ENCODE measurements at regions not wholly inside any gene's neighbourhood (a gene's known extent, or its start where the extent isn't known, plus 50 kb on each side); places are given as distances from the start of the nearest gene placed in this dataset.

DNA sequence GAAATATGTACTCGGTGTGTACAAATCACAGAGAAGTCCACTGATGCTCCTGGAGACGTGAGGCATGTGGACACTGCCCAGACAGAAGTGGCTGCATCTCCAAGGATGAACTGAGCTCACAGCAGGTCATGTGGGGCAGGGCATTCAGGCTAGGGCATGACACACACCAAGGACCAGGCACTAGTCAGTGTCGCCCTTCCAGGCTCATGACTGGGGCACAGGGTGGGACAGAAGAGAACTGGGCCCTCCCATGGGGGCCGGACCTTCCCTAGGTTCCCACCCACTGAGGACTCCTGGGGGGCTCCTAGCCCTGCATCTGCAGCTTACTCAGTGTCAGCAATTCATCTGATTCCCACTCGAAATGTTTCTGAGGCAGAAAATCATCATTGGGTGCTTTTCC lies 256.8 kb upstream of the IRX4 start:
- no peaks in the 10 kb centered on the region for H3K27me3 Mint-ChIP-seq (ENCODE audit: low read depth)
- ChIA-PET CTCF (no interaction called here), POLR2A (no interaction called here)
- H3K36me3 Mint-ChIP-seq (ENCODE audit: low read depth), result no peaks in the 10 kb centered on the region
- no peak overlapping the region for H3K27ac Mint-ChIP-seq
- ATAC-seq, result no peak
- no peak for DNase-seq
- no peak overlapping the region for H3K4me3 Mint-ChIP-seq
- H3K4me1 Mint-ChIP-seq (ENCODE audit: low read depth), result no peaks in the 10 kb centered on the region
- H3K9me3 Mint-ChIP-seq (ENCODE audit: insufficient read depth), result no peaks in the 10 kb centered on the region

DNA sequence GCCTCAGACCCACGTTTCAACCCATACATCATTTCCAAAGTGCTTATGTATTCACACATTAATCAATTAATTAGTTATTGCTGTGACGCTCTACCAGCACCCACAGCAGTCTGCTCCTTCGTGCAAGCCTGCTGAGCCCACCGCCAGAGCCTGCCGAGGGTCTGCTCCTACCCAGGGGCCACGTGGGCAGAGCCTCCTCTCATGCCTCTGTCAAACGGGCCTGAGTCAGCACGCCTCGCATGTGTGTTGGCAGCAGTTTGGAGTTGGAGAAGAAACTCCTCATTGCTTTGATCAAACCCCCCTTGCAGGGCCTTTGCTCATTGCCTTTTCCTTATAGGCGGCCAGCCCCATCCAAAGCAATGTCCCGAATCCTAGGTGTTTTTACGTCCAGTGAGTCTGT lies 256.2 kb upstream of the IRX4 start:
- Mint-ChIP-seq H3K27me3 (ENCODE audit: low read depth) (no peaks in the 10 kb centered on the region), H3K9me3 (ENCODE audit: insufficient read depth) (no peaks in the 10 kb centered on the region), H3K4me3 (no peak overlapping the region), H3K4me1 (ENCODE audit: low read depth) (no peaks in the 10 kb centered on the region), H3K27ac (no peak overlapping the region), H3K36me3 (ENCODE audit: low read depth) (no peaks in the 10 kb centered on the region)
- CTCF ChIA-PET, result no interaction called here
- ATAC-seq, result no peak
- DNase-seq, result no peak
- POLR2A ChIA-PET, result no interaction called here

DNA sequence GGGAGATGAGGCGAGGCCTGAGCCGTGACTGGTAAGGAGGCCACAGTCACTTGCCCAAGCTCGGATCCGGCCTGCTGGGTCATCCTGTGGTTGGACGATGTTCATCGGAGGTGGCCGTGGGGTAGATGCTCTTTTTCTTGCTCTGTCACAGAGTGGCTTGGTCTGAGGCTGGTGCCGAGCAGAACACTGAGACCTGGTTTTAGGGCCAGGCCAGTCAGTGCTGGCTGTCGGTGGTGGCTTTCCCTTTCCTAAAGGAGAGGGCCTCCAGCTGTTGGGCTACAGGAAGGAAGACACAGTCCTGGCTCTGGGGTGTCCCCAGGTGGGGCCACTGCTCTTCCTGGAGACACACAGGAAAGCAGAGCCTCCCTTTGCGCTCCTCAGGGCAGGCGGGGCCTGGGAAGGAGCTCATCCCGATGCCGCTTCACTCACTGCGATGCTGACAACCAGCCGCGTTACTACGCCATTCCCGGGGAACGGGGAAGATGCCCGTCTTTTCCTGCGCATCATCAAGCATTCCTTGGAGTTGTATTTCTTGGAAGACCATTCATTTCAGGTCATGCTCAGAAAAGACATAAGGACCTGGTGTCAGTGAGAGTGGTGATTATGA lies 254.8 kb upstream of the IRX4 start:
- no peak for DNase-seq
- H3K27ac Mint-ChIP-seq, result no peak overlapping the region
- no peak overlapping the region for H3K4me3 Mint-ChIP-seq
- POLR2A ChIA-PET, result no interaction called here
- no peak for ATAC-seq
- CTCF ChIA-PET, result no interaction called here
- H3K27me3 Mint-ChIP-seq (ENCODE audit: low read depth), result no peaks in the 10 kb centered on the region
- H3K9me3 Mint-ChIP-seq (ENCODE audit: insufficient read depth), result no peaks in the 10 kb centered on the region
- no peaks in the 10 kb centered on the region for H3K36me3 Mint-ChIP-seq (ENCODE audit: low read depth)
- no peaks in the 10 kb centered on the region for H3K4me1 Mint-ChIP-seq (ENCODE audit: low read depth)

DNA sequence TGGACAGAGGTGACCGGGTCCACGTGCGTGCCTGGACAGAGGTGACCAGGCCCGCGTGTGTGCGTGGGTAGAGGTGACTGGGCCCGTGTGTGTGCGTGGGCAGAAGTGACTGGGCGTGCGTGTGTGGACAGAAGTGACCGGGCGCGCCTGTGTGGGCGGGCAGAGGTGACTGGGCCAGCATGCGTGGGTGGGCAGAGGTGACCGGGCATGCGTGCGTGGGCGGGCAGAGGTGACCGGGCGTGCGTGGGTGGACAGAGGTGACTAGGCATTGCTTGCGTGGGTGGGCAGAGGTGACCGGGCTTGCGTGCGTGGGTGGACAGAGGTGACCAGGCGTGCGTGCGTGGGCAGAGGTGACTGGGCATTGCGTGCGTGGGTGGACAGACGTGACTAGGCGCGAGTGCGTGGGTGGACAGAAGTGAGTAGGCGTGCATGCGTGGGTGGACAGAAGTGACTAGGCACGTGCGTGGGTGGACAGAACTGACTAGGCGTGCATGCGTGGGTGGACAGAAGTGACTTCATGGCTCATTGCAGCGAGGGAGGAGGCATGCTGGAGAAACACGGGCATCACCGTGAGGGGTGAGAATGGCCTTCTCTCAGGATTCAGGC lies 254.1 kb upstream of the IRX4 start:
- Mint-ChIP-seq H3K27me3 (ENCODE audit: low read depth) (no peaks in the 10 kb centered on the region), H3K4me1 (ENCODE audit: low read depth) (no peaks in the 10 kb centered on the region), H3K9me3 (ENCODE audit: insufficient read depth) (no peaks in the 10 kb centered on the region), H3K4me3 (no peak overlapping the region), H3K36me3 (ENCODE audit: low read depth) (no peaks in the 10 kb centered on the region), H3K27ac (no peak overlapping the region)
- ATAC-seq (no peak), DNase-seq (no peak)
- ChIA-PET CTCF (no interaction called here), POLR2A (no interaction called here)

DNA sequence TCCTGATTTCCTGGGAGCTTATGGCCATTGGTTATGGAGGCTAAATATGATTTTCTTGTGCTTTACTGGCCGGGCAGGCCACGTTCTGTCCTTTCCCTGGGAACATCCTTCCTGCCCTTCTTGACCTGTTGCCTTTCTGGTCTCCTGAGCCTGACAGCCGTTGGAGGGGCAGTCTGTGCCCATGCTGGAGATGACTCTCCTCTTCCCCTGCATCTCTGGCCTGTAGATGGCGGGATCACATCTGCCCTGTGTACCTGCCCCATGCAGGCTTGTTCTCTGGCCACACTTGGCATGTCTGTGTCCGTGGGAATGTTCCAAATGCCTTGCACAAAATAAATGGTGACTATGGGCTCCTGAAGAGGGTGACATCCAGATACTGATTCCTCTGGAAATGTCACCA lies 253.1 kb upstream of the IRX4 start:
- no peak for DNase-seq
- ATAC-seq, result no peak
- Mint-ChIP-seq H3K9me3 (ENCODE audit: insufficient read depth) (no peaks in the 10 kb centered on the region), H3K4me1 (ENCODE audit: low read depth) (no peaks in the 10 kb centered on the region), H3K27ac (no peak overlapping the region), H3K27me3 (ENCODE audit: low read depth) (no peaks in the 10 kb centered on the region), H3K4me3 (no peak overlapping the region), H3K36me3 (ENCODE audit: low read depth) (no peaks in the 10 kb centered on the region)
- POLR2A ChIA-PET, result no interaction called here
- CTCF ChIA-PET, result no interaction called here

DNA sequence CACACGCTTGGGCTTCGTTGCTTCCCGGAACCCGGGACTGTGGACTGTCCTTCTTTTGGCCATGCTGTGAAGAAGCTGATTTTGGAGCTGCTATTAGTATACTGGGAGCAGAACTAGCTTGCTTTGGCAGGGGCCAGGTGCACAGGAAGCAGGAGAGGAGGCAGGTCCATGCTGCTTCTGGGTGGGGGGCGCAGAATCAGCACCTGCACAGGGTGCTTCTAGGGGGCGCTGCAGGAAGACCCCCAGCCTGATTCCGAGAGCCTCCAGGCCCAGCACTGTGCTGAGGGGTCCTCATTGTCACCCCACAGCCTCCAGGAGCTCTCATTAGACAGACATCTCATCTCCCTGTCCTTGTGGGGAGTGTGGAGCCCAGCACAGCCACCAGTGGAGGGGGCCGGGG lies 252.6 kb upstream of the IRX4 start:
- CTCF ChIA-PET, result no interaction called here

DNA sequence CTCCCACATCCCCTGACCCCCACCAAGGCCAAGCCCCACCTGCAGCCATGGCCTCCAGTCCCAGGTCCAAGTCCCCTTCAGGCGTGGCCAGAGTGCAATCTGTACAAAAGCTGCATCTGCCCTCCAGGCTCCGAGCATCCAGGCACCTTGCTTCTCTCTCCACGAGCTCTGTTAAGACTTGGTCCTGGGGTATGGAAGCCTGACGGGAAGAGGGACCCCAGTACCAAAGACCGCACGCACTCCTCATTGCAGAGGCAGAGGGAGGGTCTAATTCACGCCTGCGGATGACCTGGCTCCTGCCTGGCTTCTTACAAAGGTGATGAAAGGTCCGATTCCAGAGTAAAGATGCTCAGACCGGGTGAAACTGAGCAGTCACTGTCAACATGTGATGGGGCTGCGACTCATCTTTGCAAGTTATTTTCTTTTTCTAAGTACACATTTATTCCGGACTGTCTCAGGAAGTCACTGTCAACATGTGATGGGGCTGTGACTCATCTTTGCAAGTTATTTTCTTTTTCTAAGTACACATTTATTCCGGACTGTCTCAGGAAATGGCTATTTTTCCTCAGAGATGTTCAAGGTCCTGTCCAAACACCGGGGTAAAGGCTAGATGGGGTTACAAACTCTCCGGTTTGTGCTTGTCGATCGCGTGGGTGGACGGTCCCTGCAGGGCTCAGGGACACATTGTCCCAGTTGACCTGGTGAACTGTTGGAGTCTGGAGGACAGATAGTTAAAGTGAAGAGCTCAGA lies 252.0 kb upstream of the IRX4 start:
- no peak overlapping the region for H3K27ac Mint-ChIP-seq
- no peak overlapping the region for H3K4me3 Mint-ChIP-seq
- H3K4me1 Mint-ChIP-seq (ENCODE audit: low read depth), result no peaks in the 10 kb centered on the region
- no peaks in the 10 kb centered on the region for H3K9me3 Mint-ChIP-seq (ENCODE audit: insufficient read depth)
- no peaks in the 10 kb centered on the region for H3K36me3 Mint-ChIP-seq (ENCODE audit: low read depth)
- no peak for DNase-seq
- no peak for ATAC-seq
- POLR2A ChIA-PET, result no interaction called here
- H3K27me3 Mint-ChIP-seq (ENCODE audit: low read depth), result no peaks in the 10 kb centered on the region
- CTCF ChIA-PET, result no interaction called here

More for the DNA sequence above, 252.6 kb upstream of the IRX4 start:
- POLR2A ChIA-PET, result no interaction called here
- DNase-seq, result no peak
- no peak for ATAC-seq
- Mint-ChIP-seq H3K27me3 (ENCODE audit: low read depth) (no peaks in the 10 kb centered on the region), H3K4me3 (no peak overlapping the region), H3K9me3 (ENCODE audit: insufficient read depth) (no peaks in the 10 kb centered on the region), H3K36me3 (ENCODE audit: low read depth) (no peaks in the 10 kb centered on the region), H3K4me1 (ENCODE audit: low read depth) (no peaks in the 10 kb centered on the region), H3K27ac (no peak overlapping the region)

DNA sequence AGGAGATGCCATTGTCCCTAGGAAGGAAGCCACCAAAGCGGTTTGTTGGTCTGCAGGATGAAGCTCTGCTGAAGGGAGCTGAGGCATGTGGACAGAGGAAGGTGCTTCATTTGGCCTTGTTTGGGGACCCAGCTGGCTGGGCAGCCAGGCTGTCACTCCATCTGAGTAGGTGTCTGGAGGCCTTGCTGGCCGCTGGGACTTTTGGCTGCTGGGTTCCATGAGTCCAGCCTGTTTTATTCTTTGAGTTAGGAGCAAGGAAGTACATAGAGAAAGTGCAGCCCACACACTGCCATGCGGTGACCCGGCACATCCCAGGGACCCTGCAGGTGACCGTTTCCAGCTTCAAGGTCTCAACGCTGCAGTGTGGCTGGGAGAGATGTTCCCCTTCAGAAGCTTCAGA lies 251.2 kb upstream of the IRX4 start:
- H3K27me3 Mint-ChIP-seq (ENCODE audit: low read depth), result no peaks in the 10 kb centered on the region
- POLR2A ChIA-PET, result no interaction called here
- CTCF ChIA-PET, result no interaction called here
- no peak for ATAC-seq
- H3K9me3 Mint-ChIP-seq (ENCODE audit: insufficient read depth), result no peaks in the 10 kb centered on the region
- H3K4me1 Mint-ChIP-seq (ENCODE audit: low read depth), result no peaks in the 10 kb centered on the region
- no peaks in the 10 kb centered on the region for H3K36me3 Mint-ChIP-seq (ENCODE audit: low read depth)
- H3K4me3 Mint-ChIP-seq, result no peak overlapping the region
- DNase-seq, result no peak
- no peak overlapping the region for H3K27ac Mint-ChIP-seq

DNA sequence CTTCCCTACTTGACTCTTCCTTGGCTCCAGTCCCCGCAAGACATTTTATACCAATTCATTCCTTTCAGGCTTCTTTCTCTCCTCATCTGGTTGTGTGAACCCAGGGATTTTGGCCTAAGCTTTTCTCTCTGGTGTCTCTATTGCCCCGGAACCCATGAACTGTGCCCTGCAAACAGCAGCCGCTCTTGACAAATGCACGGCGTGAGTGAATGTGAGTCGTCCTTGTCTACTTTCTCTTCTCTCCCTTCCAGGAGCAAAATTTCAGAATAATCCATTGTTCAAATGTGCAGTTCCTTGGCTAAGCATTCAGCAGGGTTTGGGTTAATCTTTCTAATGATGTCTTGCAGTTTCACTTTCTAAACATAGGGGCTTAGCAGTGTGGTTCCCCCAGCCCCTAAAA lies 250.4 kb upstream of the IRX4 start:
- H3K36me3 Mint-ChIP-seq (ENCODE audit: low read depth), result no peaks in the 10 kb centered on the region
- no peaks in the 10 kb centered on the region for H3K4me1 Mint-ChIP-seq (ENCODE audit: low read depth)
- ATAC-seq, result no peak
- no peak overlapping the region for H3K27ac Mint-ChIP-seq
- no peaks in the 10 kb centered on the region for H3K9me3 Mint-ChIP-seq (ENCODE audit: insufficient read depth)
- no peaks in the 10 kb centered on the region for H3K27me3 Mint-ChIP-seq (ENCODE audit: low read depth)
- ChIA-PET POLR2A (no interaction called here), CTCF (no interaction called here)
- H3K4me3 Mint-ChIP-seq, result no peak overlapping the region
- DNase-seq, result no peak

DNA sequence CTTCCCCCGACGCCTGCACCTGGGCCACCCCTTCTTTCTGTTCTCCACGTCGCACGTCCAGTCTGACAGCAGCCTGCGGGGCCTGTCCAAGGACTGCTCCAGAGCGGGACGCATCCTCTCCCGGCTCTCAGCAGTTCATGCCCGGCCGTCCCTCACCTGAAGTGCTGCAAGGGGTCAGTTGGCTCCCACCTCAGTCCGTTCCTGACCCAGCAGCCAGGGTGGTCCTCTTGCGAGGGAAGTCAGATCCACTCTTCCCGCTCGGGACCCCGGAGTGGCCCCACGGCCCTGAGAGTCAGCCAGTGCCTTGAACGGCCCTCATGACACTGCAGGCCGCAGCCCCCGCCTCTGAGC lies 249.7 kb upstream of the IRX4 start:
- H3K27ac Mint-ChIP-seq, result no peak overlapping the region
- no peaks in the 10 kb centered on the region for H3K27me3 Mint-ChIP-seq (ENCODE audit: low read depth)
- H3K36me3 Mint-ChIP-seq (ENCODE audit: low read depth), result no peaks in the 10 kb centered on the region
- DNase-seq (no peak), ATAC-seq (no peak)
- H3K9me3 Mint-ChIP-seq (ENCODE audit: insufficient read depth), result no peaks in the 10 kb centered on the region
- H3K4me3 Mint-ChIP-seq, result no peak overlapping the region
- ChIA-PET POLR2A (no interaction called here), CTCF (no interaction called here)
- no peaks in the 10 kb centered on the region for H3K4me1 Mint-ChIP-seq (ENCODE audit: low read depth)

DNA sequence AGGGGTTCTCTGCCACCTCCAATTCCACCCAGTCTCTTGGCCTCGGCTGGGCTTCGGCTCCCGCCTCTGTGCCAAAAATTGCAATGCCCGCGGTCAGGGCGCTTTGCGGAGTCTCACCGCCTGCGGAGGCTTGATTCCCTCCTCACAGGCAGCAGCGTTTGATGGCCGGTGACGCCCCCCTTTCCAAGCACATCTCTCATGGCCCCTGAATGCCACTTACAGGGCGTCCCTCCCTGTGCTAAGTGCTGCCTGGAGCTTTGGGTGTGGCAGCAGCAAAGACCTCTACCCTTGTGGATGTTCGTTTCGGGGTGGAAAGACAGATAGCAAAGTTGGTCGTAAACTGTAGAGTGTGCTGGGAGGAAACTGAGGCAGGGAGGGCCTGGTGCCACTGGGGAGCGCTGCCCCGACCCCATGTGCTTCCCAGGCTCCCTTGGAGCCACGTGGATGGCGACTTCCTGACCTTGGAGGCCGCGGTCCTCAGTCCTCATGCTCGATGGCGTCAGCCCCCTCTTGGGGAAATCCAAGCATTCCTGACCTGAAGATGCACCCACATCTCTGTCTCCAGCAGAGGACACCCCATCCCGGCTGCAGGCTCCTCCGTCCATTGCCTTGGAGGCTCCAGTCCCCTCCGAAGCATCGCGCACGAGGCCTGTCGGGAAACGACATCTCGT lies 249.2 kb upstream of the IRX4 start:
- no peak overlapping the region for H3K27ac Mint-ChIP-seq
- no peaks in the 10 kb centered on the region for H3K36me3 Mint-ChIP-seq (ENCODE audit: low read depth)
- no peak overlapping the region for H3K4me3 Mint-ChIP-seq
- ChIA-PET POLR2A (no interaction called here), CTCF (no interaction called here)
- H3K4me1 Mint-ChIP-seq (ENCODE audit: low read depth), result no peaks in the 10 kb centered on the region
- H3K9me3 Mint-ChIP-seq (ENCODE audit: insufficient read depth), result no peaks in the 10 kb centered on the region
- H3K27me3 Mint-ChIP-seq (ENCODE audit: low read depth), result no peaks in the 10 kb centered on the region
- no peak for DNase-seq
- no peak for ATAC-seq

DNA sequence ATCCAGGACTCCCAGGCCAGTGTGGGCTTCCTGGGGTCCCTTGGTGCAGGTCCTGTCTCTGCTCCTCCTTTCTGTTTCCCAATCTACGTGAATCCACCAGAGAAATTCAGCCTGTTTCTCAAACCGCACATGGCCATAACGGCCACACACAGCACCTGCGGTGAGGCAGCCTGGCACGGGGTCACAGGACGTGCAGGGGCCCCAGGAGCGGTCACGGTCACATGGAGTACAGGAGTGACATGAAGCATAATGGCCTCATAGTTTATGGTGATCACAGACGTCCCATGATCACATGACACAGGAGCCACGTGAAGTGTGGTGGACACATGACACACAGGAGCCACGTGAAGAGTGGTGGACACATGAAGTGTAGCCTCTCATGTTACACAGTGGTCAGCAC lies 248.5 kb upstream of the IRX4 start:
- no peak for DNase-seq
- H3K27ac Mint-ChIP-seq, result no peak overlapping the region
- CTCF ChIA-PET, result no interaction called here
- no peak overlapping the region for H3K4me3 Mint-ChIP-seq
- ATAC-seq, result no peak
- no peaks in the 10 kb centered on the region for H3K36me3 Mint-ChIP-seq (ENCODE audit: low read depth)
- POLR2A ChIA-PET, result no interaction called here
- no peaks in the 10 kb centered on the region for H3K27me3 Mint-ChIP-seq (ENCODE audit: low read depth)
- no peaks in the 10 kb centered on the region for H3K9me3 Mint-ChIP-seq (ENCODE audit: insufficient read depth)
- no peaks in the 10 kb centered on the region for H3K4me1 Mint-ChIP-seq (ENCODE audit: low read depth)
